ENCODE measurements at regions not wholly inside any gene's neighbourhood (a gene's known extent, or its start where the extent isn't known, plus 50 kb on each side); places are given as distances from the start of the nearest gene placed in this dataset.

DNA sequence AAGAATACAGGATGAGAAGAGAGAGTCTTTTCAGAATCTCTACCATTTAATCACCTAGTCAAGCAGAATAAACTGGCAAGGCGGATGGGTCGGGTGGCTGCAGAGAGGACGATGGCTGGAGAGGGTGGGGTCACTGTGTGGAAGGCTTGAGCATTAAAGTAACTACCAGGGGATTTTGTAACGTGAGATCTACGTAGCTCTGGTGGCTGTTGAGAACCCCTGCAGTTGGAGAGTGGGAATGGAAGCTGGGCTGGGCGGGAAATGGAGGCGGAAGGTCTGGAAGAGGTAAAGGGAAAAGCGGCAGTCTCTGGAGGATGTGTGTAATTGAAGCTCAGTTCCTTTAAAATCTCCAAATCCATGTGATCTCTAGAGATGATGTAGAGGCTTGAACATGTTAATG, 135.0 kb downstream of the GATA3 start:
- no peak for DNase-seq
- no peak for TF ChIP-seq POLR2A (IDR thresholded peaks at IDR 0.05)
- TF ChIP-seq, protein P1, sequence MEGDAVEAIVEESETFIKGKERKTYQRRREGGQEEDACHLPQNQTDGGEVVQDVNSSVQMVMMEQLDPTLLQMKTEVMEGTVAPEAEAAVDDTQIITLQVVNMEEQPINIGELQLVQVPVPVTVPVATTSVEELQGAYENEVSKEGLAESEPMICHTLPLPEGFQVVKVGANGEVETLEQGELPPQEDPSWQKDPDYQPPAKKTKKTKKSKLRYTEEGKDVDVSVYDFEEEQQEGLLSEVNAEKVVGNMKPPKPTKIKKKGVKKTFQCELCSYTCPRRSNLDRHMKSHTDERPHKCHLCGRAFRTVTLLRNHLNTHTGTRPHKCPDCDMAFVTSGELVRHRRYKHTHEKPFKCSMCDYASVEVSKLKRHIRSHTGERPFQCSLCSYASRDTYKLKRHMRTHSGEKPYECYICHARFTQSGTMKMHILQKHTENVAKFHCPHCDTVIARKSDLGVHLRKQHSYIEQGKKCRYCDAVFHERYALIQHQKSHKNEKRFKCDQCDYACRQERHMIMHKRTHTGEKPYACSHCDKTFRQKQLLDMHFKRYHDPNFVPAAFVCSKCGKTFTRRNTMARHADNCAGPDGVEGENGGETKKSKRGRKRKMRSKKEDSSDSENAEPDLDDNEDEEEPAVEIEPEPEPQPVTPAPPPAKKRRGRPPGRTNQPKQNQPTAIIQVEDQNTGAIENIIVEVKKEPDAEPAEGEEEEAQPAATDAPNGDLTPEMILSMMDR (IDR thresholded peaks at IDR 0.05), result no peak
- Histone ChIP-seq H3K36me3 (no peaks in the 10 kb centered on the region), H3K27ac (no peak overlapping the region), H3K4me3 (replicated peaks in 1 of 3) (no peak overlapping the region), H3K9me3 (no peaks in the 10 kb centered on the region), H3K4me1 (no peaks in the 10 kb centered on the region), H3K27me3 (no peaks in the 10 kb centered on the region)
- intact Hi-C loops (cut with DNase I), result no loop called here
- WGBS, 2 donors, result 81 to 83% methylated on average over 8 of the region's 8 CpGs

DNA sequence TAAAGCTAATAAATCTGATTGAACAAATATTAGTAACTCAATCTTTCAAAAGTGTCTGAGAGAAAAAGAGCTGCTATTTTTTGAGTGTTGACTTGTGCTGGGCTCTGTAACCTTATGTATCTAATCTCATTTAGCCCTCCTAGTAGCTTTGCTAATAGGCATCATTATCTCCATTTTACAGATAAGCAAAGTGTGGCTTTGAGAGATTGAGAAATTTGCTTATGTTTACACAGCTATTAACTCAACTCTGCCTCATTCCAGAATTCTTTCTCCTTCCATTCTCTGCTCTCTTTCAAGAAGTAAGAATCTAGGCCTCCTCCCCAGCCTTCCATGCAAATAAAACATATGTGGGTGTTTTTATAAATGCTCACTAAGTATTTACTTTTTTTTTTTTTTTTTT, 137.8 kb downstream of the GATA3 start:
- no peak overlapping the region for H3K27ac ChIP-seq

DNA sequence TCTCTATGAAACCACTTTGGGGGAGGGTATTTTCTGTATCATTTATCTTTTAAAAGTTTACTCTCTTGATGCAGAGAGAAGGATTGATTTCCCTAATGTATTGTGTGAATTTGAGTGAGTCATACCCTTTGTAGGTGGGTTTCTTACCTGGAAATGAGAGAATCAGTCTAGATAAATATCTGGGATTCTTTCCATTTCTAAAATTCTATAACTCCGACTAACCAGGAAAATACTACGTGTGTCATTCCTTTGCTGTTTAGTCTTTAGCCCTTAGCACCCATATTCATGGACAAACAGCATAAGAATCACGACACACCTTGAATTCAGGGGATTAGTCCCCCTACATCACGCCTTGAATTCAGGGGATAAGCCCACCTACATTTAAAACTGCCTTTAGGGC, 139.1 kb downstream of the GATA3 start:
- Histone ChIP-seq H3K4me1 (no peaks in the 10 kb centered on the region), H3K36me3 (no peaks in the 10 kb centered on the region), H3K9me3 (no peaks in the 10 kb centered on the region), H3K4me3 (replicated peaks in 1 of 3) (no peak overlapping the region), H3K27ac (no peak overlapping the region), H3K27me3 (no peaks in the 10 kb centered on the region)
- intact Hi-C loops (cut with DNase I), result no loop called here
- no peak for DNase-seq
- 83 to 89% methylated on average over 4 of the region's 4 CpGs for WGBS, 2 donors
- TF ChIP-seq, protein P1 (IDR thresholded peaks at IDR 0.05), result no peak
- no peak for TF ChIP-seq POLR2A (IDR thresholded peaks at IDR 0.05)

More for the DNA sequence above, 137.8 kb downstream of the GATA3 start:
- no peaks in the 10 kb centered on the region for H3K27me3 ChIP-seq
- DNase-seq, result no peak
- H3K4me3 ChIP-seq (replicated peaks in 1 of 3), result no peak overlapping the region
- no peak for TF ChIP-seq POLR2A (IDR thresholded peaks at IDR 0.05)
- TF ChIP-seq, protein P1 (IDR thresholded peaks at IDR 0.05), result no peak
- H3K9me3 ChIP-seq, result no peaks in the 10 kb centered on the region
- no peaks in the 10 kb centered on the region for H3K36me3 ChIP-seq
- intact Hi-C loops (cut with DNase I), result no loop called here
- H3K4me1 ChIP-seq, result no peaks in the 10 kb centered on the region

DNA sequence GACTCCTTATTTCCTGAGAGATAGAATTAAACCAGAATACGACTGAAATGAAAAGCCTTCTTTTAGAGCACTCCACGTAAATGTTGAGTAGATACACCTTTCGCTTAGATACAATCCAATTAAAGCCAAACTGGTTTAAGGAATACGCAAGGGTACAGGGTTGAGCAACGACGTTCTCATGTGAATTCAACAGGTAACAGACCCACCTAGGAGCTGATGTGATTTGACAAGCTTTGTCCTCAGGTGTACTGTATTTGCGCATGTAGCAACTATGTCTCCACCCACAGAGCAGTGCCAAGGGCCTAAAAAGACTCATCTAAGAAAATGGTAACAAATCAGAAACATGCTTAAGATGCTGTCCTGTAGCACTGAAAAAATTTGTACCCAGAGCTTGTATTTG, 139.6 kb downstream of the GATA3 start:
- DNase-seq, result no peak
- 91 to 92% methylated on average over 7 of the region's 7 CpGs for WGBS, 2 donors
- H3K36me3 ChIP-seq, result no peaks in the 10 kb centered on the region
- no peak overlapping the region for H3K4me3 ChIP-seq (replicated peaks in 1 of 3)
- TF ChIP-seq POLR2A (IDR thresholded peaks at IDR 0.05), result no peak
- TF ChIP-seq, protein P1 (IDR thresholded peaks at IDR 0.05), result no peak
- H3K27ac ChIP-seq, result no peak overlapping the region
- intact Hi-C loops (cut with DNase I), result no loop called here
- H3K27me3 ChIP-seq, result no peaks in the 10 kb centered on the region
- H3K9me3 ChIP-seq, result no peaks in the 10 kb centered on the region
- no peaks in the 10 kb centered on the region for H3K4me1 ChIP-seq

DNA sequence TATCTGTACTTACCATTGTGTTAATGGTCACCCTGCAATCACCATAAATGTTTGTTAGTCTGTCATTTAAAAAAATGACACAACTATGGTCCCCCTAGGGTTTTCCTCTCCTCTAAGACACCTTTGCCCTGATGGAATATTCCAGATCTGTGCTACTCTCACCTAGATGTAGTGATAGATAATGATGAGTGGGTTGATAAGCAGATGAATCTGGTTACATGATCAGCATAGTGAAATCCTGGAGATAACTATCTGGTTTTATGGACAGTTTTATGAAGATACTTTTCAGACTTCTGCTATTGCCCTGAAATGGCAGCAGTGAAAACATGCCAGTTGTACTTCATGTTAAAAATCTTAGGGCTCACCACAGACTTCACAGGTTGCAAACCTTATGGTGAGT, 152.4 kb downstream of the GATA3 start:
- Histone ChIP-seq H3K36me3 (no peaks in the 10 kb centered on the region), H3K27ac (no peak overlapping the region), H3K9me3 (no peaks in the 10 kb centered on the region), H3K4me3 (replicated peaks in 1 of 3) (no peak overlapping the region), H3K4me1 (no peaks in the 10 kb centered on the region), H3K27me3 (no peaks in the 10 kb centered on the region)
- no peak for DNase-seq
- intact Hi-C loops (cut with DNase I), result no loop called here
- TF ChIP-seq POLR2A (IDR thresholded peaks at IDR 0.05), result no peak
- TF ChIP-seq, protein P1 (IDR thresholded peaks at IDR 0.05), result no peak

Data from thyroid gland (tissue), 4 donors.